AG09319 (cell line): ENCODE measurements at regions not wholly inside any gene's neighbourhood (a gene's known extent, or its start where the extent isn't known, plus 50 kb on each side); places are given as distances from the start of the nearest gene placed in this dataset.
A peak's percentile ranks its signal among the peaks of the same experiment; 100 is the strongest.

Experiments used
- DNase-seq: peaks from one replicate; pipeline ENCODE4 v3.0.0-alpha.2; 2010; ENCODE audit warnings: low read depth; ENCODE audit errors: extremely low read depth
- TF ChIP-seq, protein P1 (sequence below): IDR thresholded peaks from 2 replicates; pipeline ENCODE4 v1.5.1; 2011; ENCODE audit warnings: low read depth, mild to moderate bottlenecking, inconsistent platforms, low read length, moderate library complexity

DNA sequence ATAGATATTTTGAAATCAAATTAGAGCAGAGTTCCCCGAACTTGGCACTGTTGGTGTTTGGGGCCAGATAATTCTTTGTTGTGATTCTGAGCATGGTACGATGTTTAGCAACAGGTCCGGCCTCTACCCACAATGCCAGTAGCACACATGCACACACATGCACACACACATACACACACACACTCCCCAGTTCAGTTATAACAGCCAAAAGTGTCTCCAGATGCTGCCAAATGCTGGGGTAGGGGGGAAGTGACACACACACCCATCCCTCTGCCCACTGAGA is 96.8 kb upstream of the PSMD7 start:
- TF ChIP-seq, protein P1, sequence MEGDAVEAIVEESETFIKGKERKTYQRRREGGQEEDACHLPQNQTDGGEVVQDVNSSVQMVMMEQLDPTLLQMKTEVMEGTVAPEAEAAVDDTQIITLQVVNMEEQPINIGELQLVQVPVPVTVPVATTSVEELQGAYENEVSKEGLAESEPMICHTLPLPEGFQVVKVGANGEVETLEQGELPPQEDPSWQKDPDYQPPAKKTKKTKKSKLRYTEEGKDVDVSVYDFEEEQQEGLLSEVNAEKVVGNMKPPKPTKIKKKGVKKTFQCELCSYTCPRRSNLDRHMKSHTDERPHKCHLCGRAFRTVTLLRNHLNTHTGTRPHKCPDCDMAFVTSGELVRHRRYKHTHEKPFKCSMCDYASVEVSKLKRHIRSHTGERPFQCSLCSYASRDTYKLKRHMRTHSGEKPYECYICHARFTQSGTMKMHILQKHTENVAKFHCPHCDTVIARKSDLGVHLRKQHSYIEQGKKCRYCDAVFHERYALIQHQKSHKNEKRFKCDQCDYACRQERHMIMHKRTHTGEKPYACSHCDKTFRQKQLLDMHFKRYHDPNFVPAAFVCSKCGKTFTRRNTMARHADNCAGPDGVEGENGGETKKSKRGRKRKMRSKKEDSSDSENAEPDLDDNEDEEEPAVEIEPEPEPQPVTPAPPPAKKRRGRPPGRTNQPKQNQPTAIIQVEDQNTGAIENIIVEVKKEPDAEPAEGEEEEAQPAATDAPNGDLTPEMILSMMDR = no peak

DNA sequence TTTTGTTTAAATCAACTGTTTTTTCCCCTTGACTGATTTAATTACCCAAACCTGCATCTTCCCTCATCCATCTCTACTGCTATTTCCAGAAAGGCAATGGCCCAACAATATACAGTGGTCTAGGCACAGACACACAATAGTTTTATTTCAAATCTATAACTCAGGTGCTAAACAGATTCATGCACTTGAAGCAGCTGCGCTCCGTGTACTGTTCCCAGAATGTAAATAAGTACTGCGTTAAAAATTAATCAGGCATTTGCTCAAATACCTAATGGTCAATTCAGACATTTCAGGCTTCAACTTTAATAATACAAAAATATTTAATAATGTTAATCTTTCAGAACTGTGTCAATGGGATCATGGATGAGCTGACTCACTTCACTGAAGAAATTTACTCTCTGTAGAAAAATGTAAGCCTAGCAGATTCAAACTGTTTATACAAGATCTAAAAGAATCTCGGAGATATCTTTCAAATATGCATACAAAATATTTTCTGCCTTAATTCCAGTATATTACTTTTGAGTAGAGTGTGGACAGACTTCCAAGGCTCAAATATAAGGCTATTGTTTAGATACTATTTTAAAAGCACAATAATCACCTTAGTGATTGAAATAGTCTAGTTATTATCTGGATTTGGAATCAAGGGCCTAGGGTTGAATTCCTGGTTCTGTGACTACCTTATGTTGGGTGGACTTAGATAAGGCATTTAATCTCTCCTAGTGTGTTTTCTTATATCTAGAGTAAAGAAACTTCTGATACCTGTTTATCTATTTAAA is 97.4 kb upstream of the PSMD7 start:
- TF ChIP-seq, protein P1 = no peak
- no peak for DNase-seq

More for the DNA sequence above, 96.8 kb upstream of the PSMD7 start:
- DNase-seq = no peak

DNA sequence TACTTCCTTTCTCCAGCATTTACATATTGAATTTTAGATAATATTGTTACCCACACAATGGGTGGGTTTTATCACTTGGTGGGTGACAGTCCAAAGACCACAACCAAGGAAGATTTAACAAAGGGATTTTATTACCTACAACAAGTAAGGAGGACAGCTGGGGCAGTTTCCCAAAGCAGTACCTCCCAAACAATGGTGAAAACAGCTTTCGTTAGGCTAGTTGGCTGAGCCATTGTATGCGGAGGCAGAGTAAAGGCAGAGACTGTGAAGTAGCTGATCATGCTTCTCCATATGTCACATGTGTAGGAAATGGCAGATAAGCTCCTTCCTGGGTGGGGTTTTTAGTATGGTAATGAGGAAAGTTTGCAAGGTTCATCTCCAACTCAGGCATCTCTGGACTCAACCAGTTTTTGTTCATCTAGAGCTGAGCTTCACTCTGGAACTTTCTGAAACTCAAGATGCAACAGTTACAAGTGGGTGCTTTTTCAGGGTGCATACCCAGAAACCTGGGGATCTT is 104.3 kb upstream of the PSMD7 start:
- TF ChIP-seq, protein P1 = no peak

GRCh38 chr16:74190292-74190691 is 106.3 kb upstream of the PSMD7 start:
- DNase-seq = no peak
- TF ChIP-seq, protein P1 = no peak

More for the DNA sequence above, 104.3 kb upstream of the PSMD7 start:
- DNase-seq = no peak

DNA sequence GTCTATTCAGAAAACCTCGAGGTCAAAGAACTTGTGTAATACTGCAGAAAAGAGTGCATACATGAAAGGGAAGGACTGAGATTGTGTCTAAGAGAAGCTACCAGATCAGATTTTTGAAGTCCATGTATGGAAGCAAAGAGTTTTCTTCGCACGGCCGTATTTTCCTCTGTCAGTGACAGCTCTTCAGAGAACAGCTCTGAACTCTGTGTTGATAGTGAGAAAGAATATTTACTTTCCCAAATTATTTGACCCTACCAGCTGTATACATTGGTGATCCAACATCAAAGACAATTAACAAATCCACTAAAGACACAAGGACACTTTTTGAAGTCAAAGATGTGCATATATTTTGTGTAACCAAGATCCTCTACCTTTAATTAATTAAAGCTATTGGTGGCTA is 107.8 kb upstream of the PSMD7 start:
- DNase-seq = no peak
- TF ChIP-seq, protein P1 = no peak

GRCh38 chr16:74186561-74186971 is 110.0 kb upstream of the PSMD7 start:
- peak; percentile 34 for DNase-seq
- TF ChIP-seq, protein P1 = no peak

GRCh38 chr16:74184839-74185238 is 111.8 kb upstream of the PSMD7 start:
- TF ChIP-seq, protein P1 = no peak
- DNase-seq = no peak
